Activated CD4-positive, alpha-beta memory T cell treated with anti-CD3 and anti-CD28 coated beads for 36 hours (primary cell): ENCODE measurements at regions not wholly inside any gene's neighbourhood (a gene's known extent, or its start where the extent isn't known, plus 50 kb on each side); places are given as distances from the start of the nearest gene placed in this dataset.
"Not testable (repeated sequence)": the region's sequence is repeated elsewhere in the genome, so short reads cannot be mapped to it uniquely, and the experiment has no call there.

Experiments used
- CTCF ChIA-PET: fragments of 350-600 bp; sonication (Branson Sonifier 250); formaldehyde crosslinking; loops from one replicate; lab custom pipeline; 2021; ENCODE audit warnings: antibody characterized with exemption, inconsistent platforms; lab: Charles Lee
- POLR2A ChIA-PET: fragments of 350-600 bp; sonication (Branson Sonifier 250); formaldehyde crosslinking; loops from one replicate; lab custom pipeline; 2021; ENCODE audit warnings: antibody characterized with exemption; lab: Charles Lee
- DNase-seq: peaks from one replicate; pipeline ENCODE4 v3.0.0-alpha.2; 2020
- H3K27ac Mint-ChIP-seq: one replicate; pipeline ENCODE4 v1.8.0; 2021; ENCODE audit warnings: mixed read lengths
- H3K27me3 Mint-ChIP-seq: one replicate; pipeline ENCODE4 v1.8.0; 2021; ENCODE audit warnings: mixed read lengths
- H3K36me3 Mint-ChIP-seq: one replicate; pipeline ENCODE4 v1.8.0; 2021; ENCODE audit warnings: mixed read lengths
- H3K4me1 Mint-ChIP-seq: one replicate; pipeline ENCODE4 v1.8.0; 2021; ENCODE audit warnings: low read depth, mixed read lengths
- H3K4me3 Mint-ChIP-seq: one replicate; pipeline ENCODE4 v1.8.0; 2021; ENCODE audit warnings: mild to moderate bottlenecking, mixed read lengths
- H3K9me3 Mint-ChIP-seq: one replicate; pipeline ENCODE4 v1.8.0; 2021; ENCODE audit warnings: mixed read lengths
- intact Hi-C: fragments of 100-400 bp; cut with micrococcal nuclease; formaldehyde crosslinking; loops from one replicate; pipeline ENCODE4 v1.15.1; 2023

GRCh38 chr12:91252341-91252740 lies 69.7 kb upstream of the DCN start:
- Mint-ChIP-seq H3K9me3 (no peaks in the 10 kb centered on the region), H3K27me3 (peaks cover 2% of the 10 kb centered on the region), H3K4me3 (no peak overlapping the region), H3K36me3 (no peaks in the 10 kb centered on the region), H3K27ac (no peak overlapping the region), H3K4me1 (no peaks in the 10 kb centered on the region)
- no peak for DNase-seq
- POLR2A ChIA-PET, result no interaction called here
- CTCF ChIA-PET, result no interaction called here
- intact Hi-C loops, result no loop called here

GRCh38 chr12:91250273-91250665 lies 67.7 kb upstream of the DCN start:
- Mint-ChIP-seq H3K27ac (no peak overlapping the region), H3K27me3 (peaks cover 2% of the 10 kb centered on the region), H3K4me3 (no peak overlapping the region), H3K4me1 (no peaks in the 10 kb centered on the region), H3K36me3 (no peaks in the 10 kb centered on the region), H3K9me3 (no peaks in the 10 kb centered on the region)
- CTCF ChIA-PET, result no interaction called here
- POLR2A ChIA-PET, result no interaction called here
- no peak for DNase-seq
- intact Hi-C loops, result no loop called here

- Mint-ChIP-seq H3K36me3 (no peaks in the 10 kb centered on the region), H3K27ac (no peak overlapping the region), H3K9me3 (no peaks in the 10 kb centered on the region), H3K4me1 (no peaks in the 10 kb centered on the region), H3K27me3 (peaks cover 2% of the 10 kb centered on the region), H3K4me3 (no peak overlapping the region)
- no peak for DNase-seq
- intact Hi-C loops, result no loop called here
- ChIA-PET CTCF (no interaction called here), POLR2A (no interaction called here)
Observed at GRCh38 chr12:91249518-91250272, 67.1 kb upstream of the DCN start.

- H3K4me1 Mint-ChIP-seq, result no peaks in the 10 kb centered on the region
- H3K27ac Mint-ChIP-seq, result no peak overlapping the region
- CTCF ChIA-PET, result no interaction called here
- H3K4me3 Mint-ChIP-seq, result no peak overlapping the region
- no peak for DNase-seq
- H3K27me3 Mint-ChIP-seq, result peaks cover 2% of the 10 kb centered on the region
- no peaks in the 10 kb centered on the region for H3K36me3 Mint-ChIP-seq
- POLR2A ChIA-PET, result no interaction called here
- H3K9me3 Mint-ChIP-seq, result no peaks in the 10 kb centered on the region
- intact Hi-C loops, result no loop called here
Observed at GRCh38 chr12:91249054-91249453, 66.4 kb upstream of the DCN start.

- H3K36me3 Mint-ChIP-seq, intact Hi-C loops, H3K27ac Mint-ChIP-seq, POLR2A ChIA-PET, H3K4me1 Mint-ChIP-seq, H3K9me3 Mint-ChIP-seq, DNase-seq, H3K27me3 Mint-ChIP-seq, CTCF ChIA-PET, H3K4me3 Mint-ChIP-seq: not testable (repeated sequence)
Observed at GRCh38 chr12:91243177-91243576, 60.6 kb upstream of the DCN start.

GRCh38 chr12:91241756-91242155 lies 59.1 kb upstream of the DCN start:
- Mint-ChIP-seq H3K4me1 (no peaks in the 10 kb centered on the region), H3K36me3 (no peaks in the 10 kb centered on the region), H3K4me3 (no peak overlapping the region), H3K27ac (no peak overlapping the region), H3K9me3 (no peaks in the 10 kb centered on the region), H3K27me3 (no peaks in the 10 kb centered on the region)
- intact Hi-C loops, result no loop called here
- CTCF ChIA-PET, result no interaction called here
- POLR2A ChIA-PET, result no interaction called here
- no peak for DNase-seq

GRCh38 chr12:91240386-91241095 lies 57.9 kb upstream of the DCN start:
- Mint-ChIP-seq H3K4me1 (no peaks in the 10 kb centered on the region), H3K9me3 (no peaks in the 10 kb centered on the region), H3K27me3 (no peaks in the 10 kb centered on the region), H3K36me3 (no peaks in the 10 kb centered on the region), H3K4me3 (no peak overlapping the region), H3K27ac (no peak overlapping the region)
- POLR2A ChIA-PET, result no interaction called here
- DNase-seq, result no peak
- CTCF ChIA-PET, result no interaction called here
- intact Hi-C loops, result no loop called here

- Mint-ChIP-seq H3K36me3 (no peaks in the 10 kb centered on the region), H3K27me3 (no peaks in the 10 kb centered on the region), H3K4me3 (no peak overlapping the region), H3K9me3 (no peaks in the 10 kb centered on the region), H3K4me1 (no peaks in the 10 kb centered on the region), H3K27ac (no peak overlapping the region)
- intact Hi-C loops, result no loop called here
- DNase-seq, result no peak
- POLR2A ChIA-PET, result no interaction called here
- CTCF ChIA-PET, result no interaction called here
Observed at GRCh38 chr12:91239481-91239880, 56.9 kb upstream of the DCN start.
